GM23248 (cell line): ENCODE measurements at regions not wholly inside any gene's neighbourhood (a gene's known extent, or its start where the extent isn't known, plus 50 kb on each side); places are given as distances from the start of the nearest gene placed in this dataset.

Source experiments
- DNase-seq: peaks from one replicate; pipeline ENCODE4 v3.0.0-alpha.2; 2015
- H2AFZ ChIP-seq: fragments of 200-600 bp; sonication (generic); 2 replicates; pipeline ENCODE4 v1.6.1; 2016; ENCODE audit warnings: antibody characterized with exemption
- H3F3A ChIP-seq: fragments of 200-600 bp; sonication (generic); 2 replicates; pipeline ENCODE4 v1.6.1; 2016; ENCODE audit warnings: mild to moderate bottlenecking, antibody characterized with exemption, mixed run types; ENCODE audit not compliant: insufficient read depth
- H3K27ac ChIP-seq: fragments of 200-600 bp; sonication (generic); 2 replicates; pipeline ENCODE4 v1.5.1; 2016; ENCODE audit warnings: mild to moderate bottlenecking
- H3K27me3 ChIP-seq: fragments of 200-600 bp; sonication (generic); replicated peaks from 2 replicates; pipeline ENCODE4 v1.6.1; 2016; ENCODE audit warnings: mild to moderate bottlenecking; ENCODE audit not compliant: insufficient read depth
- H3K36me3 ChIP-seq: fragments of 200-600 bp; sonication (generic); 2 replicates; pipeline ENCODE4 v1.6.1; 2016; ENCODE audit warnings: low read depth, mild to moderate bottlenecking
- H3K4me1 ChIP-seq: fragments of 200-600 bp; sonication (generic); 2 replicates; pipeline ENCODE4 v1.6.1; 2016; ENCODE audit warnings: mild to moderate bottlenecking; ENCODE audit not compliant: insufficient read depth
- H3K4me2 ChIP-seq: fragments of 200-600 bp; sonication (generic); one replicate; pipeline ENCODE4 v1.6.1; 2016; ENCODE audit warnings: mild to moderate bottlenecking; ENCODE audit not compliant: unreplicated experiment
- H3K4me3 ChIP-seq: fragments of 200-600 bp; sonication (generic); 2 replicates; pipeline ENCODE4 v1.5.1; 2016; ENCODE audit warnings: mild to moderate bottlenecking
- H3K79me2 ChIP-seq: fragments of 200-600 bp; sonication (generic); 2 replicates; pipeline ENCODE4 v1.6.1; 2016; ENCODE audit warnings: mild to moderate bottlenecking; ENCODE audit not compliant: insufficient read depth
- H3K9ac ChIP-seq: fragments of 200-600 bp; sonication (generic); 2 replicates; pipeline ENCODE4 v1.6.1; 2016; ENCODE audit warnings: mild to moderate bottlenecking
- H3K9me2 ChIP-seq: fragments of 200-600 bp; sonication (generic); 2 replicates; pipeline ENCODE4 v1.6.1; 2016; ENCODE audit warnings: mixed run types, mild to moderate bottlenecking, moderate library complexity; ENCODE audit not compliant: insufficient read depth
- H3K9me3 ChIP-seq: fragments of 200-600 bp; sonication (generic); one replicate; pipeline ENCODE4 v1.6.1; 2017; ENCODE audit warnings: low read depth
- H4K20me1 ChIP-seq: fragments of 200-600 bp; sonication (generic); 2 replicates; pipeline ENCODE4 v1.6.0; 2016; ENCODE audit not compliant: insufficient read depth
- EZH2 ChIP-seq: fragments of 200-600 bp; sonication (generic); IDR thresholded peaks from 2 replicates; pipeline ENCODE4 v1.6.1; 2018; ENCODE audit warnings: antibody characterized with exemption, mild to moderate bottlenecking; ENCODE audit not compliant: insufficient read depth, poor library complexity, severe bottlenecking
- EZH2phosphoT487 ChIP-seq: fragments of 200-600 bp; sonication (generic); IDR thresholded peaks from 2 replicates; pipeline ENCODE4 v1.6.1; 2018; ENCODE audit warnings: antibody characterized with exemption, moderate library complexity, mild to moderate bottlenecking, low read depth; ENCODE audit not compliant: insufficient read depth
- WGBS, 2 experiments: methylation state at CpG; one replicate each; pipeline ENCODE4 v1.1.6; 2015 to 2017; ENCODE audit warnings: low lambda C conversion rate in 2 of 2, low coverage in 1 of 2; ENCODE audit errors: missing lambda C conversion rate in 2 of 2; 5-methylcytosine and 5-hydroxymethylcytosine counted together
- in situ Hi-C: fragments of 300-500 bp; cut with MboI; formaldehyde crosslinking; loops from 2 replicates; pipeline ENCODE4 v1.15.0; 2020

DNA sequence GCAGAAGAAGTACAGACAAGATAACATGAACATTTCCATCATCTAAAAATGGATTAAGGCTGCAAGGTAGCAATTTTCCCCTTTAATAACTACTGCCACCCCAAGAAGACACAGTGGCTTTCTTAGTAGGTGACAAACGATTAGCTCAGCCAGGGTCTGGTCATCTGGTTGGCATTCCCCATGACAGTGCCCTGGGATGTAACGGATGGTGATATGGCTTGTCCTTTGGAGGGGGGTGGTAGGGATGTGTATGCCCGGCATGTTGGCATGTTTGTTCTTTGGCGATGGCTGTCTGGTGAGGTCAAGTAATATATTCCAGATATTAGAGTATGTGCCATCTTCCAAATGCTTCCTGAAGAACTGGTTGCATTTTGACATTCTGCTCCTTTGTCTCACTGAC is 135.6 kb upstream of the ZNF536 start:
- Histone ChIP-seq H3K9ac (no peak overlapping the region), H3K9me3 (no peaks in the 10 kb centered on the region), H3K27ac (no peak overlapping the region), H3K4me1 (no peaks in the 10 kb centered on the region), H3K36me3 (no peaks in the 10 kb centered on the region), H3K4me3 (no peak overlapping the region), H4K20me1 (no peaks in the 10 kb centered on the region), H3K4me2 (no peak overlapping the region), H3K79me2 (no peaks in the 10 kb centered on the region), H3K27me3 (no peaks in the 10 kb centered on the region), H3K9me2 (no peaks in the 10 kb centered on the region), H2AFZ (no peak overlapping the region), H3F3A (no peaks in the 10 kb centered on the region)
- TF ChIP-seq EZH2 (no peak), EZH2phosphoT487 (no peak)
- 47% methylated on average over 4 of the region's 4 CpGs for WGBS, 2 experiments
- in situ Hi-C loops = no loop called here
- DNase-seq = no peak

DNA sequence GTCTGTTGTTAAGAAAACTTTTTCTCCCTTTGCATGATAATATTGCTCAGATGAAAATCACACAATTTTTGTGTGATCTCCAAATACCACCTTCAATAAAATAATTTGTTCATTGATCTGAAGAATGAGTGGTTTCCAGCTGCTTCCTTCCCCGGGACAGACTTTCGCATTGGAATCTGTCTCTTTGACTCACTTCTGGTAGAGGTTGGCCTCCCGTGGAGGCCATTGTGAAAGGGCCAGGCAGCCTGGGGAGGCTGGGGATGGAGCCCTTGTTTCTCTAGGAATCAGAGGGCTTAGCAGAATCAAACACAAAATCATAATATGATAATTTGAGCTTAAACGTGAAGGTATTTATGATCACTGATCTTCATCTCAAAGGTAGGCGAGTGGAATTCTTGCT is 135.0 kb upstream of the ZNF536 start:
- DNase-seq = no peak
- no peaks in the 10 kb centered on the region for H4K20me1 ChIP-seq
- no peaks in the 10 kb centered on the region for H3K27me3 ChIP-seq
- no peak overlapping the region for H3K4me3 ChIP-seq
- no peaks in the 10 kb centered on the region for H3K9me2 ChIP-seq
- H3K79me2 ChIP-seq = no peaks in the 10 kb centered on the region
- no peak overlapping the region for H3K4me2 ChIP-seq
- H3K27ac ChIP-seq = no peak overlapping the region
- no peaks in the 10 kb centered on the region for H3K9me3 ChIP-seq
- no peak overlapping the region for H2AFZ ChIP-seq
- no peaks in the 10 kb centered on the region for H3F3A ChIP-seq
- H3K36me3 ChIP-seq = no peaks in the 10 kb centered on the region
- TF ChIP-seq EZH2 (no peak), EZH2phosphoT487 (no peak)
- 90 to 93% methylated on average over 5 of the region's 5 CpGs for WGBS, 2 experiments
- in situ Hi-C loops = no loop called here
- no peak overlapping the region for H3K9ac ChIP-seq
- no peaks in the 10 kb centered on the region for H3K4me1 ChIP-seq

DNA sequence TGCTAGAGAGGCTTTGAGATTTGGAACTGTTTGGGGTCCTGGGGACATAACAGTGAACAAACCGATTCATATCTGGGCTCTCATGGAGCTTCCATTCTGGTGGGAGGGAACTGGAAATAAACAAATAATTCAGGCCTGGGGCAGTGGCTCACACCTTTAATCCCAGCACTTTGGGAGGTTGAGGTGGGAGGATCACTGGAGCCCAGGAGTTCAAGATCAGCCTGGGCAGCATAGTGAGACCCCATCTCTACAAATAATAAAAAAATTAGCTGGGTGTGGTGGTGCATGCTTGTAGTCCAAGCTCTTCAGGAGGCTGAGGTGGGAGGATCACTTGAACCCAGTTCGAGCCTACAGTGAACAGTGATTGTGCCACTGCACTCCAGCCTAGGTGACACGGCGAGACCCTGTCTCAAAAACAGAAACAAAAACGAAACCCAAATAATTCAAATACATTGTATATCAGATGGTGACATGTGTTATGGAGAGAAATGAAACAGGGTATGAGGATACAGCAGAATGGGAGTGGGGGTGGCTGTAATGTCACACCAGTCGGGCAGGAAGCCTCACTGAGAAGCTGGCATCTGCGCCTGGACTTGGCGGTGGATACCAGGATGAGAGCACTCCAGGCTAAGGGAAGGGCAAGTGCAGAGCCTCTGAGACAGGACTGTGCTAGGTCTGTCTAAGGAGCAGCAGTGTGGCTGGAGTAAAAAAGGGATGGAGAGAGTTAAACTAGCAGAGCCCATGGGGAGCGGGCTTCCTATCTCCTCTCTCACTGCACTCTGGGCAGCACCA is 131.1 kb upstream of the ZNF536 start:
- in situ Hi-C loops = no loop called here
- no peak overlapping the region for H2AFZ ChIP-seq
- no peak for DNase-seq
- H3K79me2 ChIP-seq = no peaks in the 10 kb centered on the region
- H3F3A ChIP-seq = no peaks in the 10 kb centered on the region
- 79 to 83% methylated on average over 9 of the region's 9 CpGs for WGBS, 2 experiments
- H3K9ac ChIP-seq = no peak overlapping the region
- H3K4me1 ChIP-seq = no peaks in the 10 kb centered on the region
- H3K9me3 ChIP-seq = no peaks in the 10 kb centered on the region
- no peaks in the 10 kb centered on the region for H4K20me1 ChIP-seq
- H3K36me3 ChIP-seq = no peaks in the 10 kb centered on the region
- H3K27me3 ChIP-seq = no peaks in the 10 kb centered on the region
- no peak overlapping the region for H3K27ac ChIP-seq
- H3K9me2 ChIP-seq = no peaks in the 10 kb centered on the region
- TF ChIP-seq EZH2phosphoT487 = no peak
- H3K4me2 ChIP-seq = no peak overlapping the region
- H3K4me3 ChIP-seq = no peak overlapping the region

DNA sequence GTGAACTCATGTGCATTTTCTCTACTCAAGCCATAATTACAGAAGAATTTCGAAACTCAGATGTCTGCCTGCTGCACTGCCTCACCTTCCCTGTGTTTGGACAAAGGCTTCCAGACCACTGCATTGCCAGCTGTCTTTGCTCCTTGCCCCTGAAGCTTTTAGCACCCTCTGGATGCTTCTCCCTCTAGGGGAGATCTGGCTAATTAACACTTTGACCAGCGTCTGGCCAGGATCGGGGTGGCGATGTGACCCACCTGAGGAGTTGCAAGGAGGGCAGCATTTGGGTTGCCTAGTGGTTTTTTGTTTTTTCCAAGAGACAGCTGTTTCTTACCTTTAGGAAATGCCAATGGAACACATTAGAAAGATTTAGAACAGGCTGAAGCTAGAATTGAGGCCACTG is 127.7 kb upstream of the ZNF536 start:
- H3K4me1 ChIP-seq = 0 out of 2 replicates have a peak, but pooled peaks cover under 1% of the 10 kb centered on the region
- H3K9ac ChIP-seq = no peak overlapping the region
- no peaks in the 10 kb centered on the region for H3K9me2 ChIP-seq
- no peak overlapping the region for H3K4me2 ChIP-seq
- 78 to 83% methylated on average over 4 of the region's 4 CpGs for WGBS, 2 experiments
- H3K27ac ChIP-seq = no peak overlapping the region
- no peaks in the 10 kb centered on the region for H3K36me3 ChIP-seq
- H3K9me3 ChIP-seq = no peaks in the 10 kb centered on the region
- H2AFZ ChIP-seq = no peak overlapping the region
- in situ Hi-C loops = no loop called here
- no peaks in the 10 kb centered on the region for H3K79me2 ChIP-seq
- H3K4me3 ChIP-seq = no peak overlapping the region
- no peaks in the 10 kb centered on the region for H4K20me1 ChIP-seq
- no peak for DNase-seq
- TF ChIP-seq EZH2 = no peak
- TF ChIP-seq EZH2phosphoT487 = no peak
- no peaks in the 10 kb centered on the region for H3F3A ChIP-seq
- no peaks in the 10 kb centered on the region for H3K27me3 ChIP-seq
